Adrenal gland (tissue), 9 donors: ENCODE measurements at regions not wholly inside any gene's neighbourhood (a gene's known extent, or its start where the extent isn't known, plus 50 kb on each side); places are given as distances from the start of the nearest gene placed in this dataset.

ENCODE experiments used
- DNase-seq, 7 donors: peaks; one replicate each; pipeline ENCODE4 v3.0.0-alpha.2; 2019 to 2020
- H3K27ac ChIP-seq, 5 donors: fragments of 200-600 bp; sonication (generic) in 4 of 5; 1 replicate in 3 of 5; 2 replicates in 2 of 5; pipeline versions ENCODE4 v1.5.1 to v1.8.0; 2016 to 2020; ENCODE audit warnings: mild to moderate bottlenecking in 1 of 5
- H3K27me3 ChIP-seq: fragments of 200-600 bp; 2 replicates; pipeline ENCODE4 v1.8.0; 2021
- H3K36me3 ChIP-seq, 2 donors: fragments of 200-600 bp; replicated peaks in 1 of 2; 1 replicate in 1 of 2; 2 replicates in 1 of 2; pipeline versions ENCODE4 v1.5.1 to v1.8.0; 2018 to 2022
- H3K4me1 ChIP-seq, 2 donors: fragments of 200-600 bp; replicated peaks in 1 of 2; 1 replicate in 1 of 2; 2 replicates in 1 of 2; pipeline versions ENCODE4 v1.5.1 to v1.8.0; 2018 to 2021
- H3K4me3 ChIP-seq, 4 donors: fragments of 200-600 bp; sonication (generic) in 3 of 4; one replicate each; pipeline ENCODE4 v1.5.1; 2016 to 2018
- H3K9me3 ChIP-seq, 3 donors: fragments of 200-600 bp; sonication (generic) in 1 of 3; replicated peaks in 1 of 3; 1 replicate in 2 of 3; 2 replicates in 1 of 3; pipeline versions ENCODE4 v1.5.1 to v1.8.0; 2016 to 2021
- POLR2A ChIP-seq, 2 donors: fragments of 450-650 bp; IDR thresholded peaks; one replicate each; pipeline ENCODE4 v1.6.1; 2017; ENCODE audit warnings: antibody characterized with exemption in 2 of 2, mild to moderate bottlenecking in 2 of 2, moderate library complexity in 1 of 2
- WGBS, 4 donors: extraction: QIAGEN DNeasy Blood & Tissue Kit in 2 of 4; methylation state at CpG; one replicate each; pipeline versions ENCODE4 v1.1.5 to v1.1.7; 2013 to 2017; 5-methylcytosine and 5-hydroxymethylcytosine counted together
- intact Hi-C, 2 donors: fragments of 100-400 bp; cut with DNase I; formaldehyde crosslinking; loops; one replicate each; pipeline versions ENCODE4 v1.14.1 to v1.15.0; 2022 to 2023
- TF ChIP-seq, protein P1 (sequence below), 6 experiments: fragments of 450-650 bp in 4 of 6; fragments of 200-600 bp in 2 of 6; sonication (generic) in 1 of 6; IDR thresholded peaks; 1 replicate in 5 of 6; 2 replicates in 1 of 6; pipeline versions ENCODE4 v1.5.1 to v1.8.0; 2016 to 2021; ENCODE audit warnings: antibody characterized with exemption in 6 of 6, mild to moderate bottlenecking in 2 of 6, moderate library complexity in 1 of 6
- donor health status: healthy with polysubstance abuse.
- donor health status: Bipolar disorder and iron deficiency.
- donor health status: DM: yes; HTN: yes; CAD: no.
- donor health status: DM: no; HTN: no; CAD: no.
- donor health status: DM: no; HTN: no; CAD: no.

DNA sequence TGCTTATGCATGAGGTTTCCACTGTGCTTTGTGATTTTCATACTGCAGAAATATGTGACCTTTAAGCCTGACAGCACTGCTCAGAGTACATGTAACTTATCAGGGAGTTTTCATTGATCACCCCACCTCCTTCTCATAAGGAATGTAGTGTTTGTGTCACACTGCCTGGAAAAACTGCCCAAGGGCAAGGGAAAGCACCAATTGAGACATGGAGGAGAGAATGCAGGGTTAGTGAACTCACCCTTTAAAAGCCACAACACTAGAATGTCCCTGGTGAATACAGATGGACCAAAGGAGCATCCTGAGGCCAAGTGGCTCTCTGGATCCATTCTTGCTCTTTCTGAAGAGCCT lies 147.2 kb upstream of the SPATS2L start:
- DNase-seq = peak in 2 of 7 donors; percentile 13 to 17
- H3K36me3 ChIP-seq = no peaks in the 10 kb centered on the region
- no peaks in the 10 kb centered on the region for H3K9me3 ChIP-seq
- no peak overlapping the region for H3K27ac ChIP-seq
- TF ChIP-seq, protein P1, sequence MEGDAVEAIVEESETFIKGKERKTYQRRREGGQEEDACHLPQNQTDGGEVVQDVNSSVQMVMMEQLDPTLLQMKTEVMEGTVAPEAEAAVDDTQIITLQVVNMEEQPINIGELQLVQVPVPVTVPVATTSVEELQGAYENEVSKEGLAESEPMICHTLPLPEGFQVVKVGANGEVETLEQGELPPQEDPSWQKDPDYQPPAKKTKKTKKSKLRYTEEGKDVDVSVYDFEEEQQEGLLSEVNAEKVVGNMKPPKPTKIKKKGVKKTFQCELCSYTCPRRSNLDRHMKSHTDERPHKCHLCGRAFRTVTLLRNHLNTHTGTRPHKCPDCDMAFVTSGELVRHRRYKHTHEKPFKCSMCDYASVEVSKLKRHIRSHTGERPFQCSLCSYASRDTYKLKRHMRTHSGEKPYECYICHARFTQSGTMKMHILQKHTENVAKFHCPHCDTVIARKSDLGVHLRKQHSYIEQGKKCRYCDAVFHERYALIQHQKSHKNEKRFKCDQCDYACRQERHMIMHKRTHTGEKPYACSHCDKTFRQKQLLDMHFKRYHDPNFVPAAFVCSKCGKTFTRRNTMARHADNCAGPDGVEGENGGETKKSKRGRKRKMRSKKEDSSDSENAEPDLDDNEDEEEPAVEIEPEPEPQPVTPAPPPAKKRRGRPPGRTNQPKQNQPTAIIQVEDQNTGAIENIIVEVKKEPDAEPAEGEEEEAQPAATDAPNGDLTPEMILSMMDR (IDR thresholded peaks at IDR 0.05) = no peak
- TF ChIP-seq POLR2A (IDR thresholded peaks at IDR 0.05) = no peak
- intact Hi-C loops = no loop called here
- no peak overlapping the region for H3K4me3 ChIP-seq
- peaks cover 0 to 5% of the 10 kb centered on the region in 2 donors for H3K4me1 ChIP-seq
- no peaks in the 10 kb centered on the region for H3K27me3 ChIP-seq

DNA sequence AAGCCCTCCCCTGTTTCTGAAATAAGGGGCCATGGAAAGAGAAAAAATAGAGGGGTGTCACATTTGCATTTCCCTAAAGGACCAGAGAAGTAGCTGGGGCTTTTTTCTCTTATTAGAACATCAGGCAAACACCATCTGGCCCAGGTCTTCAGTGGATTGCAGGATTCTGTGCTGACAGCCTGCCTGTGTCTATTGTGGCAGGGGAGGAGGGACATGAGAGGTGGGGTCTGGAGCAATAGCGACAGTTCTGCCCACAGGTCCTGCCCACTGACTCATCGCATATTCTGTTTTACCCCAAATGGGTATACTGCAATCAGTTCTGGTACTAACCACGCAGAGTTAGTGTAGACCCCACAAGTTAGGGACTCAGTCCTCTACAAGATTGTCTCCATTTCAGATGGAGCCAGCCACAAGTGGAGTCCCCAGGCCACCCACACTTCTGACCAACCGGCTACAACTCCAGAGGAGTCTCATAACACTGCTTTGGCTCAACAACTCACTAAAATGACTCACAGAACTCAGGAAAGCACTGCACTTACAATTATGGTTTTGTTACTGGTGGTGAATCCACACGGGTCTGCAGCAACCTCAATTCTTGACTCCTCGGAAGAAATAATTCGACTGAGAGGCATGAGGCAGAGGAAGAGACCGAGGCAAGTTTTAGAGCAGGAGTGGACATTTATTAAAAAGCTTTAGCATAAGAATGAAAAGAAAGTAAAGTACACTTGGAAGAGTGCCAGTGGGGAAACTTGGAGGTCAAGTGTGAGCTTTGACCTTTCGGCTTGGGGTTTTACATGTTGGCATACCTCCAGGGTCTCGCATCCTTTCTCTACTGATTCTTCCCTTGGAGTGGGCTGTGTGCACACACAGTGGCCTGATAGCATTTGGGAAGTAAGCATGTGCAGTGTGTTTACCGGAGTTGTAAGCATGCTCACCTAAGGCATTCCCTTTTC lies 146.4 kb upstream of the SPATS2L start:
- no peak for TF ChIP-seq POLR2A (IDR thresholded peaks at IDR 0.05)
- TF ChIP-seq, protein P1 (IDR thresholded peaks at IDR 0.05) = no peak
- H3K4me1 ChIP-seq = peaks cover 0 to 5% of the 10 kb centered on the region in 2 donors
- H3K4me3 ChIP-seq = no peak overlapping the region
- no peak for DNase-seq
- H3K36me3 ChIP-seq = no peaks in the 10 kb centered on the region
- no peak overlapping the region for H3K27ac ChIP-seq
- intact Hi-C loops = no loop called here
- H3K27me3 ChIP-seq = no peaks in the 10 kb centered on the region
- 83 to 89% (median 87%) methylated on average over 11 of the region's 11 CpGs for WGBS, 4 donors
- H3K9me3 ChIP-seq = no peaks in the 10 kb centered on the region

DNA sequence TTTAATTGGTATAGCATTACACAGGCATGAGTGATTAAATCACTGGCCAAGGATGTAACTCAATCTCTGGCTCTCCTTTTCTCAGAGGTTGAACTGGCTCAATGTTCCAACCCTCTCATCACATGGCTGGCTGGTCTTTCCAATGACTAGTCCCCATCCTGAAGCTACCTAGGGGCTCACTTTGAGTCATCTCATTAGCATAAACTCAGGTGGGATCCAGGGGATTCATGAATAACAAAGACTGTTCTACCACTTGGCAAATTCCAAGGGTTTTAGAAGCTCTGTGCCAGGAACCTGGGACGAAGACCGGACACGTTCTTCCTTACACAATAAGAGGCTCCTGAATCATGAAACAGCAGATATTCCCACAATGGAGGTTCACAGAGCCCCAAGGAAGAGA lies 145.0 kb upstream of the SPATS2L start:
- no peaks in the 10 kb centered on the region for H3K27me3 ChIP-seq
- TF ChIP-seq, protein P1 (IDR thresholded peaks at IDR 0.05) = no peak
- TF ChIP-seq POLR2A (IDR thresholded peaks at IDR 0.05) = no peak
- no peak for DNase-seq
- H3K9me3 ChIP-seq = no peaks in the 10 kb centered on the region
- intact Hi-C loops = no loop called here
- no peak overlapping the region for H3K27ac ChIP-seq
- no peaks in the 10 kb centered on the region for H3K4me1 ChIP-seq
- no peaks in the 10 kb centered on the region for H3K36me3 ChIP-seq
- H3K4me3 ChIP-seq = no peak overlapping the region
- 88 to 96% (median 94%) methylated on average over 3 of the region's 3 CpGs for WGBS, 4 donors

DNA sequence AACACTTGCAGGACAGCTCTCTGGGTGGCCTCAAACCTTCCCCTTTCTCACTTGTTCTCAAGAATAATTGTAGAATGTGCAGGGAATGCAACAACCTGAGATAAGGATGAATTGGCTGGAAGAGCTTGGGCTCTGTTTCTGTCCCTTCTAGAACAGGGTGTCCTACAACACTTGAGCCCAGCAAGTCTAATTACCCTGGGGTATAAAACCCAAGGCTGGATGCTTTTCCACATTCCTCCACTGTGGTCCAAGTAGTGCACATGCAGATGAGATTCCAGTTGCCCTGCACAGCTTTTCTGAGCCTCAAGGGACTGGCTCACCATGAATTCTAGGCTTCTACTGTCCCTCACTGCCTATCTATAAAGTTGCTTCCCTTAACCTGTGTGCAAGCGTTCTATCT lies 140.8 kb upstream of the SPATS2L start:
- no peak for DNase-seq
- TF ChIP-seq POLR2A (IDR thresholded peaks at IDR 0.05) = no peak
- TF ChIP-seq, protein P1 (IDR thresholded peaks at IDR 0.05) = no peak
- H3K4me3 ChIP-seq = no peak overlapping the region
- intact Hi-C loops = no loop called here
- no peaks in the 10 kb centered on the region for H3K36me3 ChIP-seq
- no peaks in the 10 kb centered on the region for H3K9me3 ChIP-seq
- H3K27me3 ChIP-seq = no peaks in the 10 kb centered on the region
- H3K27ac ChIP-seq = no peak overlapping the region
- H3K4me1 ChIP-seq = no peaks in the 10 kb centered on the region
- 89 to 98% (median 94%) methylated on average over 1 of the region's 1 CpG for WGBS, 4 donors
